AG04449 (cell line): ENCODE measurements at regions not wholly inside any gene's neighbourhood (a gene's known extent, or its start where the extent isn't known, plus 50 kb on each side); places are given as distances from the start of the nearest gene placed in this dataset.

Source experiments
- CTCF ChIA-PET: fragments of 350-600 bp; formaldehyde crosslinking; extraction: SDS; loops from one replicate; lab custom pipeline; 2021; ENCODE audit warnings: antibody characterized with exemption; lab: Yijun Ruan, JAX
- POLR2A ChIA-PET: fragments of 400-600, 350-600 bp; formaldehyde crosslinking; extraction: SDS; loops from one replicate; lab custom pipeline; 2020; ENCODE audit warnings: antibody characterized with exemption, inconsistent platforms; lab: Yijun Ruan, JAX
- DNase-seq: peaks from one replicate; pipeline ENCODE4 v3.0.0-alpha.2; 2010; ENCODE audit warnings: low read depth, low spot score
- H3K4me3 ChIP-seq: 2 replicates; pipeline ENCODE4 v1.5.1; 2011; ENCODE audit warnings: low read depth, mild to moderate bottlenecking, control low read depth, low read length
- TF ChIP-seq, protein P1 (sequence below): IDR thresholded peaks from one replicate; pipeline ENCODE4 v1.5.1; 2011; ENCODE audit warnings: mild to moderate bottlenecking, moderate library complexity, low read length, control low read depth, inconsistent platforms; ENCODE audit not compliant: insufficient read depth; ENCODE audit errors: missing control alignments

DNA sequence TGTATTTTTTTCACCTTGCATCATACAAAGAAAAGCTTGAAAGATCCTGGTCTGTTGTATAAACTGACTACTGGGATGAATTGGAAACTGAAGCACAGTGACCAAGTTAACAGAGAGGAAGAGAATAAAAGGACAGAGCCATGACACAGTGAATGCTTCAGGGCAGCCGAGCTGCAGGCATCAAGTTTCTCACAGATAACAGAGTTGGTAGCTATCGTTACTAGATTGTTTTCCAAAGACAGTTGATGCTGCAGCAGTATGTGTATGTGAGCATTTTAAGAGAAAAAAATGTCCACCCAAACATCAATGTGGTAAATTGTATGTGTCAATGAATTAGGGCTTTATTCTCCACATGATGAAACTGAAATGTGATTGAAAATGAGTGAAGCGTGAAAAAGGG lies 1032.7 kb downstream of the ADGRL3 start:
- ChIA-PET POLR2A (no interaction called here), CTCF (no interaction called here)
- H3K4me3 ChIP-seq: no peak overlapping the region
- TF ChIP-seq, protein P1, sequence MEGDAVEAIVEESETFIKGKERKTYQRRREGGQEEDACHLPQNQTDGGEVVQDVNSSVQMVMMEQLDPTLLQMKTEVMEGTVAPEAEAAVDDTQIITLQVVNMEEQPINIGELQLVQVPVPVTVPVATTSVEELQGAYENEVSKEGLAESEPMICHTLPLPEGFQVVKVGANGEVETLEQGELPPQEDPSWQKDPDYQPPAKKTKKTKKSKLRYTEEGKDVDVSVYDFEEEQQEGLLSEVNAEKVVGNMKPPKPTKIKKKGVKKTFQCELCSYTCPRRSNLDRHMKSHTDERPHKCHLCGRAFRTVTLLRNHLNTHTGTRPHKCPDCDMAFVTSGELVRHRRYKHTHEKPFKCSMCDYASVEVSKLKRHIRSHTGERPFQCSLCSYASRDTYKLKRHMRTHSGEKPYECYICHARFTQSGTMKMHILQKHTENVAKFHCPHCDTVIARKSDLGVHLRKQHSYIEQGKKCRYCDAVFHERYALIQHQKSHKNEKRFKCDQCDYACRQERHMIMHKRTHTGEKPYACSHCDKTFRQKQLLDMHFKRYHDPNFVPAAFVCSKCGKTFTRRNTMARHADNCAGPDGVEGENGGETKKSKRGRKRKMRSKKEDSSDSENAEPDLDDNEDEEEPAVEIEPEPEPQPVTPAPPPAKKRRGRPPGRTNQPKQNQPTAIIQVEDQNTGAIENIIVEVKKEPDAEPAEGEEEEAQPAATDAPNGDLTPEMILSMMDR: no peak
- no peak for DNase-seq

DNA sequence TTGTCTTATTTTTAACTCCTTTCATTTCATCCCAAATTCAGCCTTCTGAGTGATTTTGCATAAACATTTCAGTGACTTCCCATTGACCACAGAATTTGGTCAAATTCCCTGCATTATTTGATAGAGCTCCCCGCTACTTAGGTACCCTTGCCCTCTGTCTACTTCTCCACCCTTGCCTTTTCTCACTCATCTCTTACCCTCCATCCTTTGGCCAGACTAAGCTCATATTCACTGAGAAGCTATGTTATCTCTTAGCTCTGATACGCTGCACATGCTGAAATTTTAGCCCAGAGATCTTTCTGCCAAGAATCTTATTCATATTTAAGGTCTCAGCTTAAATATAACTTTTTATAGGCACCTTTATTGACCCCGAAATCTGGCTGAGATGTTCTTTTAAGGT lies 1031.9 kb downstream of the ADGRL3 start:
- ChIA-PET CTCF (no interaction called here), POLR2A (no interaction called here)
- no peak overlapping the region for H3K4me3 ChIP-seq
- no peak for DNase-seq
- TF ChIP-seq, protein P1: no peak

DNA sequence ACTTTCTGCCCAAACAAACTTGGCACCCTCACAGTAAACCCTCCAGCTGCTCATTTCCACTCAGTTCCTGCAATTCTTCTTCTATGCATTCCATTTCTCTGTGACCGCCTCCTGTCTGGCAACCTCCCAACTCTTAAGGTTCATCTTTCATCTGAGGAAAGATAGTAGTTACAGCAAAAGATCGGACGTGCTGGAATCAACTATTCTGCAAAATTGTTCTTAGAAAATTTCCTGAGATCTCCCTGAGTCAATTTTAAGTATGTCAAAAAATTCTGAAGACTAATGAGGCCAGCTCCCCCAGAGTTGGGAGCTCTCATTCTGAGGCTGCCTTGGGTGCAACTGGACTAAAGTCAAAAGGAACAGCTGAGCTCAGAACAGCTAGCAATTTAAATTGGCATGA lies 1026.0 kb downstream of the ADGRL3 start:
- TF ChIP-seq, protein P1: no peak
- no peak for DNase-seq
- no peak overlapping the region for H3K4me3 ChIP-seq
- ChIA-PET CTCF (no interaction called here), POLR2A (no interaction called here)

DNA sequence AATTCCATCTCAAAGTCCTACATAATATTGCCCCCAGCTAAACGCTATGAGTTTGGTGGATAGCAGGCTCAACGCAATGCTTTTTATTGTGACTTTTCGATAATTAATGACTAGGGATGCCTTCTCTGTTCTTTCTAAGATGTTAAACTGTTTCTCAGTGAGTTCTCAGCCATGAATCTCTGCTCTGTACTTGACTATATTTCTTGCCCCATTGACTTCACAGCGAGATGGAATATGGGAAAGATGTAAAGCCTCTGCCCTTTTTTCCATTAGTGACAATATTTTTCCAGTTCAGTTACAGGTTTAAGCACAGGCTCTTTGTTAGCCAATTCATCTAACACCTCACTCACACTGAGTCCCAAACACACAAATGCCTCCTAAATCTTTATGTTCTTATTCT lies 1022.0 kb downstream of the ADGRL3 start:
- H3K4me3 ChIP-seq: no peak overlapping the region
- POLR2A ChIA-PET: no interaction called here
- TF ChIP-seq, protein P1: no peak
- CTCF ChIA-PET: no interaction called here
- DNase-seq: no peak

DNA sequence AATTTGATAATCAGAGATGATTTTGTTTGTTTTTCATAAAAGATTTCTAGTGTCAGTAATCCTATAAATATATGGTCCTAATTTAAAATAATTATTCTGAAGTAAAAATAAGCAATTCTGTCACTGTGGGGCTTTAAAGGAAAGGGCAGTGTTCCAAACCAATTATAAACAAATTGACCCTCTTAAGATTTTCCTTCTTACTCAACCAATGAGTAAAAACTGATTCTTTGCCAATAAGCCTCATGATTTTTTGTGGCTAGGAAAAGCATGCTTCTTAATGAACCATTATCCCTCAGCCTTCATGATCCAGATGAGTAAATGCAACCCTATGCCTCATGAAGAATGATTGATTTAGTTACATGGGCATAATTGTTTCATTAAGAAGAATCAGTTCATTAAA lies 1010.4 kb downstream of the ADGRL3 start:
- no peak overlapping the region for H3K4me3 ChIP-seq
- ChIA-PET CTCF (no interaction called here), POLR2A (no interaction called here)
- TF ChIP-seq, protein P1: no peak
- DNase-seq: no peak

DNA sequence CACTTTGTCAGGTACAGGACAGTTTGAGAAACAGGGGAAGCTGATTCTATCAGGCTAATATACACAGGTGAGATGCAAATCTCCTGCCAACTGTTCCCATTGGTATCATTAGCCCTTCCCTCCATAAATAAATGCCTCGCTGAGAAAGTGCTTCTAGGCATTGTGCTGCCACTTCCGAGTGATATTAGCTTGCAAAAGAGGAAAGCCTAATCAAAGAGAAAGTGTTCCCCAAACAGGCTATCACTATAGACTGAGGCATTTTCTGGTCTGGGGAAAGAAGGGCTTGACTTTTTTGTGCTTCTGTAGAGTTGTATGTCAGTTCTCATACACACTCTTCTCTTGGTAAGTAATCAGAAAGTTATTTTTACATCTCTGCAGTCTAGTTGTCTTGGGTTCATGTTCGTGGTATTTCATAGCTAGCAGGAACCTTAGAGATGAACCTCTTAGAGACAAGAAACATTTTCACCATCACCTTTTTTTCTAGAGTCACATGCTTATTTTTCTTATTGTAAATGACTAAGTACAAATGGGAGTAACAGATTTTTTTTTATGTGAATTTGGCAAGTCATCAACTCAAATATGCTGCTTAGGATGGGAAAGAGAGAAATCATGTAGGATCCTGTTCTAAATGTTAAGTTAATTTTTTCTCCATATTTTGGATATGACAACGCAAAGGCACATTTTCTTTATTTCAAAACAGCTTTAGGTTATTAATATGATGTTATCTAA lies 1009.8 kb downstream of the ADGRL3 start:
- CTCF ChIA-PET: no interaction called here
- TF ChIP-seq, protein P1: no peak
- POLR2A ChIA-PET: no interaction called here
- no peak for DNase-seq
- no peak overlapping the region for H3K4me3 ChIP-seq
